ENCODE measurements at regions not wholly inside any gene's neighbourhood (a gene's known extent, or its start where the extent isn't known, plus 50 kb on each side); places are given as distances from the start of the nearest gene placed in this dataset.

- Mint-ChIP-seq H3K36me3 (ENCODE audit: low read depth) (no peaks in the 10 kb centered on the region), H3K27me3 (ENCODE audit: low read depth) (no peaks in the 10 kb centered on the region), H3K27ac (no peak overlapping the region), H3K9me3 (no peaks in the 10 kb centered on the region), H3K4me3 (no peak overlapping the region), H3K4me1 (ENCODE audit: low read depth) (no peaks in the 10 kb centered on the region)
- CTCF ChIA-PET: no interaction called here
- no peak for DNase-seq
- intact Hi-C loops (cut with micrococcal nuclease): no loop called here
Measured at GRCh38 chr1:193726722-193727121, 540.3 kb upstream of the B3GALT2 start.

DNA sequence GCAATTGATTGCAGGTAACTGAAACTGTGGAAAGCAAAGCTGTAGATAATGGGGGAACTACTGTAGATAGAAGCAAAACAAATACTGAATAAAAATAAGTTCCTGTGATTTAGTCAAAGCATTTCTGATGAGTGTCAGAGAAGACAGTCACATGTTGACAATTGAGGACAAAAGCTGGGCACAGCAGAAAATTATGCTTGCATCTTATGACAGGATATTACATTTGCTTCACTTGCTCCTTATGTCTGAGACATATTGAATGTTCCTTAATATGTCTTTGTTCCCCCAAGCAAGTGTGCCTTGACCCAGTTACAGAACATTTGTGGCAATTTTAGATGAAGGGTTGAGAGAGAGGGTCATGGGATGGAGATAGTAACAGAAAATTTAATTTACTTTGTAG is 526.0 kb upstream of the B3GALT2 start:
- no peak for DNase-seq
- no peak overlapping the region for H3K27ac Mint-ChIP-seq
- H3K27me3 Mint-ChIP-seq (ENCODE audit: low read depth): no peaks in the 10 kb centered on the region
- peaks cover 2% of the 10 kb centered on the region for H3K9me3 Mint-ChIP-seq
- H3K4me3 Mint-ChIP-seq: no peak overlapping the region
- CTCF ChIA-PET: no interaction called here
- H3K36me3 Mint-ChIP-seq (ENCODE audit: low read depth): no peaks in the 10 kb centered on the region
- intact Hi-C loops (cut with micrococcal nuclease): no loop called here
- H3K4me1 Mint-ChIP-seq (ENCODE audit: low read depth): peaks cover 7% of the 10 kb centered on the region

DNA sequence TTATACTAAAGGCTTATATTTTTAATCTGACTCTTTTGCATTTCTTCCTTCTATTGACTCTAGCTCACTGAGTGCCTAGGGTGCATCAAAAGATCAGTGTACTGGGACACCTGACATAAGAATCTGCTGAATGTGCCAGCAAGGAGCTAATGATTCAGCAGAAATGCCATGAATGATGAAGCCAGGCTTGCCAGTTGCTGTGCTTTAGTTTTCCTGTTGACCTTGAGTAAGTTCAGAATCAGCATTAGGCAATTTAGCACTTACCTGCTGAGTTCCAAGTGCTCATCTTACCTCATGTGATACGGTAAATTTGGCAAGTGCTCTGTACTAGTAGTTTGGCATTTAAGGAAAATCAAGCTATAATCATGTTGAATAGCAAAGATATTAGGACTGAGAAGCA is 523.2 kb upstream of the B3GALT2 start:
- Mint-ChIP-seq H3K36me3 (ENCODE audit: low read depth) (no peaks in the 10 kb centered on the region), H3K4me3 (no peak overlapping the region), H3K27me3 (ENCODE audit: low read depth) (no peaks in the 10 kb centered on the region), H3K4me1 (ENCODE audit: low read depth) (peaks cover 7% of the 10 kb centered on the region), H3K27ac (no peak overlapping the region), H3K9me3 (peaks cover 4% of the 10 kb centered on the region)
- DNase-seq: no peak
- CTCF ChIA-PET: no interaction called here
- intact Hi-C loops (cut with micrococcal nuclease): no loop called here

DNA sequence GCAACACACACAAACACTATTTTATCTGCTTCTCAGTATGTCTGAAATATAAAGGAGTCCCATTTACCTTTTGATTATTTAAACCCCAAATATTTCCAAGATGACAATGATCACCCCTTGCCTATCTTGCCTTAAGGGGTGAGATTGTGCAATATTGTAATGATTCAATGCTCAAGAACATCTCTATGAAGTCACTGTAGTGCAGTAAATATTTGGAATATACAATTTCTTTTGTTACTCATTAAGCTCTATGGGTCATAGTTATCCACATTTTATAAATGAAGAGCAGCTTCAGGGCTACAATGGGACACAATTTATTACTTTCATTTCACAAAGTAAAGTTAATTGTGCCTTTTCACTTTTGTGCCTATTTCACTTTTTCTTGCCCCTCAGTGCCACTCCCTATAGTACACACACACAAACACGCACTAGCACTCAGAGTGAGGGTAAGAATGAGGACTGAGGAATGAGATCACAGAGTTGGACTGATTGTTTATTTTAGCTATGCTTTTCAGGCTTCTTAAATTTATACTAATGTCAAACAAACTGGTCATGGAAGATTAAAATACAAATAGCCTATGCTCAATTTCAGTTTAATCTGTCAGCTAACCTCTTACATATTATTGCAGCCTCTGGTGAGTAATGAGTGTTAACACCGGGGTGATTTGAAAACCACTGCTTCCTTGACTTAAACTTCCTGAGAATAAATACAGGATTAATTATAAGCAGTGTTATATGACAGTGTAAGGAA is 521.0 kb upstream of the B3GALT2 start:
- CTCF ChIA-PET: interaction anchor here (0.8 kb wide), 1 partner anchor 12 kb away, joined by 3 read pairs; no protein-coding TSS in a partner anchor
- H3K4me3 Mint-ChIP-seq: no peak overlapping the region
- H3K36me3 Mint-ChIP-seq (ENCODE audit: low read depth): no peaks in the 10 kb centered on the region
- H3K4me1 Mint-ChIP-seq (ENCODE audit: low read depth): peaks cover 7% of the 10 kb centered on the region
- no peaks in the 10 kb centered on the region for H3K27me3 Mint-ChIP-seq (ENCODE audit: low read depth)
- no peak for DNase-seq
- intact Hi-C loops (cut with micrococcal nuclease): no loop called here
- peaks cover 4% of the 10 kb centered on the region for H3K9me3 Mint-ChIP-seq
- no peak overlapping the region for H3K27ac Mint-ChIP-seq

GRCh38 chr1:193706766-193707165 is 520.4 kb upstream of the B3GALT2 start:
- no peak for DNase-seq
- CTCF ChIA-PET: no interaction called here
- Mint-ChIP-seq H3K27me3 (ENCODE audit: low read depth) (no peaks in the 10 kb centered on the region), H3K9me3 (peaks cover 4% of the 10 kb centered on the region), H3K4me3 (no peak overlapping the region), H3K36me3 (ENCODE audit: low read depth) (no peaks in the 10 kb centered on the region), H3K4me1 (ENCODE audit: low read depth) (peaks cover 11% of the 10 kb centered on the region), H3K27ac (no peak overlapping the region)
- intact Hi-C loops (cut with micrococcal nuclease): no loop called here

DNA sequence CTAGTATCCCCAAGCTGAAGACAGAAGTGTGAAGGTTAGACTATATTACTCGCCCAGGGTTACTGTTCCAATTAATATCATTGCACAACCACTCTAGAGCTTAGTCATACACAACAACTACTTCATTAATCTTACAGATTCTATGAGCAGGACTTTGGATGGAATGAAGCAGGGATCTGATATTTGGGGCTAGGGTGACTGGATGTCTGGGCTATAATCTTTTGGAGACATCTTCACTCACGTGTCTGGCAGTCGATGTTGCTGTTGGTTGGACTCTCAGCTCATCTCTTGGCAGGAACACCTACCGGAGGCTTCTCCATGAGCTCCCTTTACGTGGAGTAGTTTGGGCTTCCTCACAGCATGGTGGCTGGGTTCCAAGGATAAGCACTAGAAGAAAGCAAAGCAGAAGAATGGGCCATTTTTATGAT is 519.2 kb upstream of the B3GALT2 start:
- Mint-ChIP-seq H3K4me1 (ENCODE audit: low read depth) (peaks cover 21% of the 10 kb centered on the region), H3K36me3 (ENCODE audit: low read depth) (no peaks in the 10 kb centered on the region), H3K4me3 (no peak overlapping the region), H3K27me3 (ENCODE audit: low read depth) (no peaks in the 10 kb centered on the region), H3K27ac (no peak overlapping the region), H3K9me3 (peaks cover 4% of the 10 kb centered on the region)
- CTCF ChIA-PET: interaction anchor here (0.7 to 0.8 kb wide), 2 partner anchors 52 to 520 kb away, joined by 3 to 4 read pairs; no protein-coding TSS in a partner anchor
- intact Hi-C loops (cut with micrococcal nuclease): no loop called here
- no peak for DNase-seq

DNA sequence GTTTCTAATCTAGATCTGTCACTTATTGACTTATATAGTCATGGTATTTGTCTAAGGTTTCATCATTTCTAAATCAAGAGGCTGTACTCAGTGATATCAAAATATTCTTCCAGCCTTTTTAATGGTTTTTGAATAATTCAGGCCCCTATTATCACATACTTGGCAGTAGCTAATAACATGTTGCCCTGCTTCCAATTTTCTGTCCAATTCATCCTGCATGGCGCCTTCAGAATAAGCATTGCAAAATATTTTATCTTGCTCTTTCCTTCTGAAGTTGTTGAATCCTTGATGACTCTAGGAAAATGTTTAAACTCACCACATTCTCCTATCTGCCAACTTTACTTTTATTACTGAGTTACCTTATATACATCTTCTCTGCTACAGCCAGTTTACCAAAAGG is 517.2 kb upstream of the B3GALT2 start:
- intact Hi-C loops (cut with micrococcal nuclease): no loop called here
- peaks cover 22% of the 10 kb centered on the region for H3K4me1 Mint-ChIP-seq (ENCODE audit: low read depth)
- H3K9me3 Mint-ChIP-seq: peaks cover 4% of the 10 kb centered on the region
- no peak for DNase-seq
- no peak overlapping the region for H3K27ac Mint-ChIP-seq
- no peaks in the 10 kb centered on the region for H3K36me3 Mint-ChIP-seq (ENCODE audit: low read depth)
- no peaks in the 10 kb centered on the region for H3K27me3 Mint-ChIP-seq (ENCODE audit: low read depth)
- CTCF ChIA-PET: no interaction called here
- H3K4me3 Mint-ChIP-seq: no peak overlapping the region

DNA sequence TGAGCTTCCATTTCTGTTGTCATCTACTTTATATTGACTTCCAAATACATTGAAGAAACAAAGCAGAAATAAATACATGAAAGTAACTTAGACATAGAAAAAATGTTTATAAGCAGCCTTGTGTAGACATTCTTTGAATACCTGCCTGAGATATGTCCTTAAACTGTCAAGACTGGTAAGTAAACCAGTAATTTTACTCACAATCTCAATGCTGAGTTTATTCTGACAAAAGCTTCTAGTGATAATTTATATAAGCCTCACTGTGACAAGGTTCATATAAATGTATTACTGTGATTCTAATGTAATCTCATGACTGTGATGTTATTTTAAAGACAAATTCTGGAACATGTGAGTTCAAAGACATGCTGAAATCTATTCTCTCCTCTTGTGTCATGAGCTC is 516.7 kb upstream of the B3GALT2 start:
- Mint-ChIP-seq H3K4me3 (no peak overlapping the region), H3K27me3 (ENCODE audit: low read depth) (no peaks in the 10 kb centered on the region), H3K4me1 (ENCODE audit: low read depth) (peaks cover 22% of the 10 kb centered on the region), H3K9me3 (peaks cover 4% of the 10 kb centered on the region), H3K36me3 (ENCODE audit: low read depth) (no peaks in the 10 kb centered on the region), H3K27ac (no peak overlapping the region)
- CTCF ChIA-PET: no interaction called here
- intact Hi-C loops (cut with micrococcal nuclease): no loop called here
- DNase-seq: no peak

GRCh38 chr1:193701759-193702158 is 515.3 kb upstream of the B3GALT2 start:
- no peak for DNase-seq
- Mint-ChIP-seq H3K9me3 (peaks cover 4% of the 10 kb centered on the region), H3K4me3 (no peak overlapping the region), H3K4me1 (ENCODE audit: low read depth) (peaks cover 15% of the 10 kb centered on the region), H3K36me3 (ENCODE audit: low read depth) (no peaks in the 10 kb centered on the region), H3K27ac (no peak overlapping the region), H3K27me3 (ENCODE audit: low read depth) (no peaks in the 10 kb centered on the region)
- intact Hi-C loops (cut with micrococcal nuclease): loop anchor here (2.0 kb wide), 4 partner anchors 165 to 593 kb away; no protein-coding TSS in a partner anchor
- CTCF ChIA-PET: no interaction called here

GRCh38 chr1:193700710-193701355 is 514.4 kb upstream of the B3GALT2 start:
- Mint-ChIP-seq H3K27ac (no peak overlapping the region), H3K4me3 (no peak overlapping the region), H3K36me3 (ENCODE audit: low read depth) (no peaks in the 10 kb centered on the region), H3K9me3 (peaks cover 3% of the 10 kb centered on the region), H3K27me3 (ENCODE audit: low read depth) (no peaks in the 10 kb centered on the region), H3K4me1 (ENCODE audit: low read depth) (peaks cover 15% of the 10 kb centered on the region)
- DNase-seq: no peak
- intact Hi-C loops (cut with micrococcal nuclease): loop anchor here (2.0 kb wide), 4 partner anchors 164 to 594 kb away; no protein-coding TSS in a partner anchor
- CTCF ChIA-PET: no interaction called here

- H3K36me3 Mint-ChIP-seq (ENCODE audit: low read depth): no peaks in the 10 kb centered on the region
- no peaks in the 10 kb centered on the region for H3K27me3 Mint-ChIP-seq (ENCODE audit: low read depth)
- CTCF ChIA-PET: no interaction called here
- no peak overlapping the region for H3K4me3 Mint-ChIP-seq
- no peaks in the 10 kb centered on the region for H3K9me3 Mint-ChIP-seq
- DNase-seq: no peak
- no peak overlapping the region for H3K27ac Mint-ChIP-seq
- intact Hi-C loops (cut with micrococcal nuclease): no loop called here
- H3K4me1 Mint-ChIP-seq (ENCODE audit: low read depth): peaks cover 15% of the 10 kb centered on the region
Measured at GRCh38 chr1:193699261-193699660, 512.8 kb upstream of the B3GALT2 start.

DNA sequence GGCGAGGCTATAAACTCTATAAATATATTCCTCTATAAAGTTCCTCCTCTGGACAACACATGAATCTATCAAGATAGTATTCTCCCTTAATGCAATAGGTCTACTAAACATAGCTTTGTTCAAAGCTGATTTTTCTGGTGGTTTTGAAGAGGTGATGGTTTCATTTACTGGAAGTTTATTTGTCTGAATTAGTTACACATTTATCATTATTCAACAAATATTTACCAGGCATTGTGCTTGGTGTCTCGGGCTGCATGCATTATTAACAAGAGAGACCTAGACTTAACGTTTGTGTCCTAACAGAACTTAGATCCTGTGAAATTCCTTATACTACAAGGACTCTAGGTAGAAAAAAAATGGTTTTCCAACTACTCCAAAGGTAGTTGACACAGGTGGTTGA is 511.4 kb upstream of the B3GALT2 start:
- H3K4me3 Mint-ChIP-seq: no peak overlapping the region
- H3K9me3 Mint-ChIP-seq: no peaks in the 10 kb centered on the region
- no peaks in the 10 kb centered on the region for H3K27me3 Mint-ChIP-seq (ENCODE audit: low read depth)
- no peaks in the 10 kb centered on the region for H3K36me3 Mint-ChIP-seq (ENCODE audit: low read depth)
- no peak for DNase-seq
- H3K4me1 Mint-ChIP-seq (ENCODE audit: low read depth): peaks cover 15% of the 10 kb centered on the region
- intact Hi-C loops (cut with micrococcal nuclease): loop anchor here (2.0 kb wide), 1 partner anchor 53 kb away; no protein-coding TSS in a partner anchor
- H3K27ac Mint-ChIP-seq: no peak overlapping the region
- CTCF ChIA-PET: interaction anchor here (0.7 kb wide), 1 partner anchor 208 kb away, joined by 3 read pairs; no protein-coding TSS in a partner anchor
